SK-N-SH (cell line): ENCODE measurements at regions not wholly inside any gene's neighbourhood (a gene's known extent, or its start where the extent isn't known, plus 50 kb on each side); places are given as distances from the start of the nearest gene placed in this dataset.

Experiments used
- CTCF ChIA-PET: fragments of 300-600, 350-600 bp; formaldehyde crosslinking; extraction: SDS; loops from one replicate; lab custom pipeline; 2021; lab: Yijun Ruan, JAX
- POLR2A ChIA-PET: fragments of 350-600 bp; sonication (Branson Sonifier 250); formaldehyde crosslinking; extraction: SDS; loops from one replicate; lab custom pipeline; 2020; ENCODE audit warnings: antibody characterized with exemption, inconsistent platforms; lab: Yijun Ruan, JAX
- DNase-seq: peaks from one replicate; pipeline ENCODE4 v3.0.0; 2012
- H2AFZ ChIP-seq: fragments of 200-600 bp; sonication (generic); 2 replicates; pipeline ENCODE4 v1.8.1; 2016; ENCODE audit warnings: antibody characterized with exemption, mild to moderate bottlenecking, low read depth
- H3F3A ChIP-seq: fragments of 200-600 bp; sonication (generic); replicated peaks from 2 replicates; pipeline ENCODE3; 2016; ENCODE audit warnings: antibody characterized with exemption, mild to moderate bottlenecking; ENCODE audit not compliant: insufficient read depth
- H3K27ac ChIP-seq, 2 experiments: fragments of 200-500 bp in 1 of 2; fragments of 200-600 bp in 1 of 2; sonication (Bioruptor generic) in 1 of 2; sonication (generic), shearing (Covaris generic) in 1 of 2; 2 replicates each; pipeline versions ENCODE4 v1.5.1 to v1.6.1; 2014 to 2016; ENCODE audit warnings: low read depth in 2 of 2, inconsistent platforms in 1 of 2, low read length in 1 of 2, mild to moderate bottlenecking in 1 of 2, mixed read lengths in 1 of 2
- H3K27me3 ChIP-seq: fragments of 200-600 bp; sonication (generic), shearing (Covaris generic); 2 replicates; pipeline ENCODE4 v1.6.1; 2016; ENCODE audit warnings: mixed run types; ENCODE audit not compliant: insufficient read depth
- H3K36me3 ChIP-seq, 2 experiments: fragments of 200-500 bp in 1 of 2; fragments of 200-600 bp in 1 of 2; sonication (Bioruptor generic) in 1 of 2; sonication (generic) in 1 of 2; replicated peaks in 1 of 2; 2 replicates each; pipeline versions ENCODE3 to v1.5.1; 2014 to 2016; ENCODE audit warnings: low read length in 1 of 2, mild to moderate bottlenecking in 1 of 2; ENCODE audit not compliant: insufficient read depth in 2 of 2, control insufficient read depth in 1 of 2
- H3K4me1 ChIP-seq, 2 experiments: fragments of 200-500 bp in 1 of 2; fragments of 200-600 bp in 1 of 2; sonication (Bioruptor generic) in 1 of 2; sonication (generic), shearing (Covaris generic) in 1 of 2; 2 replicates each; pipeline versions ENCODE4 v1.5.1 to v1.6.1; 2014 to 2016; ENCODE audit warnings: low read depth in 1 of 2, low read length in 1 of 2, mixed run types in 1 of 2; ENCODE audit not compliant: insufficient read depth in 2 of 2, control insufficient read depth in 1 of 2
- H3K4me2 ChIP-seq: fragments of 200-600 bp; sonication (generic), shearing (Covaris generic); 2 replicates; pipeline ENCODE4 v1.6.1; 2017; ENCODE audit warnings: mixed run types
- H3K4me3 ChIP-seq, 2 experiments: fragments of 200-500 bp in 1 of 2; fragments of 200-600 bp in 1 of 2; sonication (Bioruptor generic) in 1 of 2; sonication (generic), shearing (Covaris generic) in 1 of 2; 2 replicates each; pipeline versions ENCODE4 v1.5.1 to v1.8.1; 2014 to 2016; ENCODE audit warnings: low read depth in 2 of 2, inconsistent platforms in 1 of 2, low read length in 1 of 2, mild to moderate bottlenecking in 1 of 2, mixed read lengths in 1 of 2, moderate library complexity in 1 of 2
- H3K79me2 ChIP-seq: fragments of 200-600 bp; sonication (generic); 2 replicates; pipeline ENCODE4 v1.8.1; 2017; ENCODE audit warnings: mild to moderate bottlenecking; ENCODE audit not compliant: insufficient read depth
- H3K9ac ChIP-seq: fragments of 200-600 bp; sonication (generic); 2 replicates; pipeline ENCODE4 v1.6.1; 2017; ENCODE audit warnings: mixed run types
- H3K9me2 ChIP-seq: fragments of 200-600 bp; sonication (generic); 2 replicates; pipeline ENCODE4 v1.6.1; 2017; ENCODE audit warnings: mixed run types
- H3K9me3 ChIP-seq: fragments of 200-600 bp; sonication (generic); 2 replicates; pipeline ENCODE4 v1.6.1; 2017; ENCODE audit warnings: mixed run types, mild to moderate bottlenecking, moderate library complexity
- H4K20me1 ChIP-seq: fragments of 200-600 bp; sonication (generic); 2 replicates; pipeline ENCODE4 v1.6.1; 2017; ENCODE audit warnings: mild to moderate bottlenecking, mixed run types; ENCODE audit not compliant: insufficient read depth
- CTCF ChIP-seq: fragments of 200-600 bp; sonication (generic); IDR thresholded peaks from 2 replicates; pipeline ENCODE4 v1.6.1; 2017; ENCODE audit warnings: antibody characterized with exemption, mild to moderate bottlenecking, moderate library complexity
- ELF1 ChIP-seq: IDR thresholded peaks from 2 replicates; pipeline ENCODE4 v1.4.0; 2012
- FOSL2 ChIP-seq: IDR thresholded peaks from 2 replicates; pipeline ENCODE4 v1.4.0; 2012; ENCODE audit warnings: low read depth, mild to moderate bottlenecking, moderate library complexity, borderline replicate concordance
- FOXJ3 ChIP-seq: sonication (generic); formaldehyde crosslinking; IDR thresholded peaks from 2 replicates; pipeline ENCODE4 v1.5.1; 2020; ENCODE audit warnings: mild to moderate bottlenecking, missing genetic modification reagents
- GABPA ChIP-seq: IDR thresholded peaks from 2 replicates; pipeline ENCODE4 v1.4.0; 2012; ENCODE audit warnings: low read depth, mild to moderate bottlenecking
- IRF3 ChIP-seq: fragments of 150-350 bp; IDR thresholded peaks from 2 replicates; pipeline ENCODE4 v1.6.1; 2016; ENCODE audit warnings: mild to moderate bottlenecking, low read depth, low read length
- MXI1 ChIP-seq: IDR thresholded peaks from 2 replicates; pipeline ENCODE4 v1.6.1; 2012; ENCODE audit warnings: mild to moderate bottlenecking, low read depth, low read length, improper control_type of control experiment
- NRF1 ChIP-seq: IDR thresholded peaks from 2 replicates; pipeline ENCODE4 v1.6.1; 2012; ENCODE audit warnings: low read depth, mild to moderate bottlenecking, low read length
- POLR2AphosphoS5 ChIP-seq: IDR thresholded peaks from 2 replicates; pipeline ENCODE4 v1.6.1; 2012; ENCODE audit warnings: low read depth, low read length
- RAD21 ChIP-seq: IDR thresholded peaks from 2 replicates; pipeline ENCODE4 v1.6.1; 2012; ENCODE audit warnings: mild to moderate bottlenecking, low read length
- REST ChIP-seq: IDR thresholded peaks from 2 replicates; pipeline ENCODE4 v1.6.1; 2012; ENCODE audit warnings: mild to moderate bottlenecking, low read depth, low read length, moderate library complexity
- RFX5 ChIP-seq: IDR thresholded peaks from 2 replicates; pipeline ENCODE4 v1.6.1; 2012; ENCODE audit warnings: mild to moderate bottlenecking, improper control_type of control experiment, low read length
- RXRA ChIP-seq: IDR thresholded peaks from 2 replicates; pipeline ENCODE4 v1.4.0; 2012; ENCODE audit warnings: low read depth, mild to moderate bottlenecking, borderline replicate concordance
- SMC3 ChIP-seq: IDR thresholded peaks from 2 replicates; pipeline ENCODE4 v1.6.1; 2012; ENCODE audit warnings: low read depth, low read length, improper control_type of control experiment
- TCF12 ChIP-seq: IDR thresholded peaks from 2 replicates; pipeline ENCODE4 v1.4.0; 2012
- TEAD4 ChIP-seq: IDR thresholded peaks from 2 replicates; pipeline ENCODE4 v1.4.0; 2012; ENCODE audit warnings: mild to moderate bottlenecking, borderline replicate concordance; ENCODE audit not compliant: insufficient read depth
- USF1 ChIP-seq: IDR thresholded peaks from 2 replicates; pipeline ENCODE4 v1.4.0; 2012; ENCODE audit warnings: low read depth, borderline replicate concordance
- YY1 ChIP-seq: IDR thresholded peaks from 2 replicates; pipeline ENCODE4 v1.4.0; 2012; ENCODE audit warnings: low read depth, mild to moderate bottlenecking
- WGBS: methylation state at CpG from one replicate; pipeline ENCODE4 v1.1.6; 2017; ENCODE audit warnings: low lambda C conversion rate; 5-methylcytosine and 5-hydroxymethylcytosine counted together

GRCh38 chr17:56723421-56723820 lies 110.3 kb downstream of the C17orf67 start:
- DNase-seq: no peak
- no peaks in the 10 kb centered on the region for H3K4me1 ChIP-seq
- no peaks in the 10 kb centered on the region for H3F3A ChIP-seq
- ChIA-PET POLR2A (no interaction called here), CTCF (interaction anchor here (0.9 to 5.5 kb wide), 7 partner anchors 8 to 132 kb away, joined by 3 to 47 read pairs (median 5); partner anchors contain the start of gene NOG)
- no peaks in the 10 kb centered on the region for H3K9me3 ChIP-seq
- no peaks in the 10 kb centered on the region for H3K79me2 ChIP-seq
- H3K27ac ChIP-seq: no peak overlapping the region
- WGBS: 17% methylated on average over 4 of the region's 5 CpGs
- H3K4me3 ChIP-seq: no peak overlapping the region
- TF ChIP-seq POLR2AphosphoS5 (no peak), CTCF (no peak), FOXJ3 (CRISPR knock-in tag) (no peak), SMC3 (no peak)
- H4K20me1 ChIP-seq: no peaks in the 10 kb centered on the region
- no peaks in the 10 kb centered on the region for H3K9me2 ChIP-seq
- no peak overlapping the region for H3K4me2 ChIP-seq
- H2AFZ ChIP-seq: no peak overlapping the region
- H3K27me3 ChIP-seq: peaks cover 7% of the 10 kb centered on the region; the same call in 1 of the 2 replicates
- H3K36me3 ChIP-seq: no peaks in the 10 kb centered on the region
- no peak overlapping the region for H3K9ac ChIP-seq

- TF ChIP-seq ELF1: no peak
- no peak for TF ChIP-seq REST
- TF ChIP-seq RXRA: no peak
- TF ChIP-seq CTCF: no peak
- no peak for TF ChIP-seq TEAD4
- no peak for TF ChIP-seq YY1
- no peak for TF ChIP-seq MXI1
- TF ChIP-seq NRF1: no peak
- no peak for TF ChIP-seq RFX5
- no peak for TF ChIP-seq TCF12
- TF ChIP-seq FOSL2: no peak
- TF ChIP-seq RAD21: no peak
- no peak for TF ChIP-seq GABPA
- TF ChIP-seq IRF3: no peak
- no peak for TF ChIP-seq USF1
- TF ChIP-seq FOXJ3 (CRISPR knock-in tag): no peak
- TF ChIP-seq, all 33 proteins: peak for 0
- no peak for DNase-seq
- 58% methylated on average over 11 of the region's 11 CpGs for WGBS
- H2AFZ ChIP-seq: no peak overlapping the region
- no peak overlapping the region for H3K9ac ChIP-seq
- H3K79me2 ChIP-seq: no peaks in the 10 kb centered on the region
- H3F3A ChIP-seq: no peaks in the 10 kb centered on the region
- H3K36me3 ChIP-seq: no peaks in the 10 kb centered on the region
- no peaks in the 10 kb centered on the region for H3K9me3 ChIP-seq
- no peak overlapping the region for H3K4me3 ChIP-seq
- H3K4me1 ChIP-seq: no peaks in the 10 kb centered on the region
- no peaks in the 10 kb centered on the region for H3K9me2 ChIP-seq
- peaks cover 14% of the 10 kb centered on the region; the same call in 1 of the 2 replicates for H3K27me3 ChIP-seq
- H3K27ac ChIP-seq: no peak overlapping the region
- ChIA-PET CTCF (interaction anchor here (0.6 to 5.5 kb wide), 5 partner anchors 9 to 141 kb away, joined by 3 to 47 read pairs (median 7); no protein-coding TSS in a partner anchor), POLR2A (no interaction called here)
- no peak overlapping the region for H3K4me2 ChIP-seq
- H4K20me1 ChIP-seq: no peaks in the 10 kb centered on the region
Measured at GRCh38 chr17:56724664-56725063, 109.1 kb downstream of the C17orf67 start.
